ENCODE measurements at regions not wholly inside any gene's neighbourhood (a gene's known extent, or its start where the extent isn't known, plus 50 kb on each side); places are given as distances from the start of the nearest gene placed in this dataset.

DNA sequence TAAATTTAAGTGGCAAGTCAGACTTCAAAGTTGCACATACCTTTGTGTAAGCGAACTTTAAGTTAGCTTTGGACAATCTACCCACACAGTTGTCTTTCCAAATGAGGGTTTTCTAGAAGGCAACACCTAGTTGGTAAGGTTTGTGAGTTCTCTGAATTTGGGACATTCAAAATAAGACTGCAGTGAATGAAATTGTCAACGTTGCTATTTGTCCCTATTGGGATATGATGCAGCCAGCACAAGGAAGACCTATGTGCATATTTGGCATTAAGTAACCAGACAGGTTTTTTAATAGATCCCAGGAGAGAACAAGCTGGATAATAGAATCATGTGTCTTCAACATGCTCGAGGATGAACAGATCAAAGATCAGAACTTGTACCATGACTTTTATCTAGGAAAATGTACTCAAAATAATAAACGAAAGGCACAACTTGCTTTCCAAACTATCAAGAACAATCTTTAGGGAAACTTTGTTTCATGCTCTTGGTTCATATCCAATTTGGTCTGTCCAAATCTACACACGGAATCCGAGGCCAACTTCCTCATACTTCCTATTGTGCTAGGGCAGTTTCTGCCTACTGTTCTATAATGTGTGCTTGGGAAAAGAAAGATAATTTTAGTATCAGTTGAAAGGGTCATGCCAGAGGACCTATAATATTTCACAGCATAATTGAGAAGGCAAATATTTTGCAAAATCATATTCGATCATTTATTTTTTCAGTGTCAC, 284.2 kb upstream of the SOX5 start:
- no peak overlapping the region for H3K27ac ChIP-seq
- no peaks in the 10 kb centered on the region for H3K4me1 ChIP-seq
- H3K36me3 ChIP-seq: no peaks in the 10 kb centered on the region
- H3K27me3 ChIP-seq (ENCODE audit: low read depth): no peaks in the 10 kb centered on the region
- intact Hi-C loops (cut with DNase I): no loop called here
- no peak overlapping the region for H3K4me3 ChIP-seq
- H3K9me3 ChIP-seq: no peaks in the 10 kb centered on the region
- TF ChIP-seq, protein P1, sequence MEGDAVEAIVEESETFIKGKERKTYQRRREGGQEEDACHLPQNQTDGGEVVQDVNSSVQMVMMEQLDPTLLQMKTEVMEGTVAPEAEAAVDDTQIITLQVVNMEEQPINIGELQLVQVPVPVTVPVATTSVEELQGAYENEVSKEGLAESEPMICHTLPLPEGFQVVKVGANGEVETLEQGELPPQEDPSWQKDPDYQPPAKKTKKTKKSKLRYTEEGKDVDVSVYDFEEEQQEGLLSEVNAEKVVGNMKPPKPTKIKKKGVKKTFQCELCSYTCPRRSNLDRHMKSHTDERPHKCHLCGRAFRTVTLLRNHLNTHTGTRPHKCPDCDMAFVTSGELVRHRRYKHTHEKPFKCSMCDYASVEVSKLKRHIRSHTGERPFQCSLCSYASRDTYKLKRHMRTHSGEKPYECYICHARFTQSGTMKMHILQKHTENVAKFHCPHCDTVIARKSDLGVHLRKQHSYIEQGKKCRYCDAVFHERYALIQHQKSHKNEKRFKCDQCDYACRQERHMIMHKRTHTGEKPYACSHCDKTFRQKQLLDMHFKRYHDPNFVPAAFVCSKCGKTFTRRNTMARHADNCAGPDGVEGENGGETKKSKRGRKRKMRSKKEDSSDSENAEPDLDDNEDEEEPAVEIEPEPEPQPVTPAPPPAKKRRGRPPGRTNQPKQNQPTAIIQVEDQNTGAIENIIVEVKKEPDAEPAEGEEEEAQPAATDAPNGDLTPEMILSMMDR (IDR thresholded peaks at IDR 0.05): no peak
- no peak for ATAC-seq
- DNase-seq: no peak

DNA sequence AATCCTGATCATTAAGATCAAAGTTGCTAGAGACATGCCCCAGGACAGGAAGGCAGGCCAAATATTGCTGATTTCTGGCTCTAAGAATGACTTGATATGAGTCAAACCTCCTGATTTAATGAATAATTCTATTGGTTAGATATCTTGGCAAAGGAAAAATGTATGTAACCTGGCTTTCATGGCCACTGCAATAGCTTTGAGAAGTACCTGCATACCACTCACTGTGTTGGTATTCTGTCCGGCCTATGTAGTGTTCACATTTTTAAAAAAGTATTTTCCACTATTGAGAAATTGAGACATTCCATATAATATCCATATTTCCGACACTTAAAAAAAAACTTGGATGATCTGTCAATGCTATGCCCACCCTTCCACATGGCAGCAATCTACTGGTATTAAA, 283.1 kb upstream of the SOX5 start:
- no peaks in the 10 kb centered on the region for H3K4me1 ChIP-seq
- ATAC-seq (no peak), DNase-seq (no peak)
- intact Hi-C loops (cut with DNase I): no loop called here
- TF ChIP-seq, protein P1 (IDR thresholded peaks at IDR 0.05): no peak
- H3K4me3 ChIP-seq: no peak overlapping the region
- no peaks in the 10 kb centered on the region for H3K36me3 ChIP-seq
- no peak overlapping the region for H3K27ac ChIP-seq
- H3K27me3 ChIP-seq (ENCODE audit: low read depth): no peaks in the 10 kb centered on the region
- H3K9me3 ChIP-seq: no peaks in the 10 kb centered on the region

- TF ChIP-seq, protein P1 (IDR thresholded peaks at IDR 0.05): no peak
- ATAC-seq (no peak), DNase-seq (no peak)
- Histone ChIP-seq H3K4me1 (no peaks in the 10 kb centered on the region), H3K4me3 (no peak overlapping the region), H3K36me3 (no peaks in the 10 kb centered on the region), H3K9me3 (no peaks in the 10 kb centered on the region), H3K27ac (no peak overlapping the region), H3K27me3 (ENCODE audit: low read depth) (no peaks in the 10 kb centered on the region)
- intact Hi-C loops (cut with DNase I): no loop called here
Measured at GRCh38 chr12:24231298-24231697, 281.8 kb upstream of the SOX5 start.

DNA sequence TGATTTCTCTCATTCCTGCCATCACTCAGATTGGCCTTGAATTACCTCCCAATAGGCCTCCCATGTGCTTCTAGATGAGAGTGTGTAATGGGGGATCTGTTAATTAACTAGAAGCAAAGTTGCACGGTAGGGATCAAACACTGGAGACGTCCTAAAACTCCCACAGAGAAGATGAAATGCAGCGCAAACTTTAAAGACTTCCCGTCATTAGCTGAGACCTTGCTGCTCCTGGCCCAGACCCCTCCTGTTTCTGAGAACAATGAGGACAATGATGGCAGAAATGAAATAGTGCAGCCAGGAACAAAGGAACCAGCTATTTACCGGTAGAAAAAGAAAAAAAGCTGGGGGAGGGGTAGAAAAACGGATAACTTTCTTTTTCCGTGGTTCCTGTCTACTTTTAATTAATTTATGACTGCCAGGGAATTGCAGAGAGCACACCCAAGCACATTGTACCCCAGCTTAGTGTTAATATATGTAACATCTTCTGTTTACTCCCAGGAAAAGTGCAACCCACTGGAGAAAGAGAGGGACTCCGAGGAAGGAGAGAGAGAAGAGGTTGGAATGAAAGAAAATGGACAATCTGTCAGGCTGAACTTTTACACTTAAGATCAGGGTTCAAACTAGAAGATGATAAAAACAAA, 280.7 kb upstream of the SOX5 start:
- TF ChIP-seq, protein P1 (IDR thresholded peaks at IDR 0.05): no peak
- Histone ChIP-seq H3K27ac (no peak overlapping the region), H3K36me3 (no peaks in the 10 kb centered on the region), H3K27me3 (ENCODE audit: low read depth) (no peaks in the 10 kb centered on the region), H3K4me3 (no peak overlapping the region), H3K4me1 (no peaks in the 10 kb centered on the region), H3K9me3 (no peaks in the 10 kb centered on the region)
- ATAC-seq (no peak), DNase-seq (no peak)
- intact Hi-C loops (cut with DNase I): no loop called here

- Histone ChIP-seq H3K27ac (no peak overlapping the region), H3K4me3 (no peak overlapping the region), H3K27me3 (ENCODE audit: low read depth) (no peaks in the 10 kb centered on the region), H3K36me3 (no peaks in the 10 kb centered on the region), H3K4me1 (no peaks in the 10 kb centered on the region), H3K9me3 (no peaks in the 10 kb centered on the region)
- no peak for ATAC-seq
- intact Hi-C loops (cut with DNase I): no loop called here
- DNase-seq: no peak
- TF ChIP-seq, protein P1 (IDR thresholded peaks at IDR 0.05): no peak
Measured at GRCh38 chr12:24229031-24229700, 279.7 kb upstream of the SOX5 start.

Measured in lower lobe of right lung (tissue), 2 donors.